Activated naive CD4-positive, alpha-beta T cell treated with anti-CD3 and anti-CD28 coated beads, Interleukin-2, amount 10 ng/mL, durations not matched to agents 7 days and 5 days (primary cell): ENCODE measurements at regions not wholly inside any gene's neighbourhood (a gene's known extent, or its start where the extent isn't known, plus 50 kb on each side); places are given as distances from the start of the nearest gene placed in this dataset.

Experiments used
- CTCF ChIA-PET: fragments of 350-600 bp; sonication (Branson Sonifier 250); formaldehyde crosslinking; loops from one replicate; lab custom pipeline; 2021; ENCODE audit warnings: antibody characterized with exemption; lab: Charles Lee
- DNase-seq: peaks from one replicate; pipeline ENCODE4 v3.0.0-alpha.2; 2020
- H3K27ac Mint-ChIP-seq: one replicate; pipeline ENCODE4 v1.8.0; 2021; ENCODE audit warnings: mild to moderate bottlenecking, moderate library complexity, mixed read lengths
- H3K27me3 Mint-ChIP-seq: one replicate; pipeline ENCODE4 v1.8.0; 2021; ENCODE audit warnings: mild to moderate bottlenecking, mixed read lengths
- H3K36me3 Mint-ChIP-seq: one replicate; pipeline ENCODE4 v1.8.0; 2021; ENCODE audit warnings: mixed read lengths
- H3K4me1 Mint-ChIP-seq: one replicate; pipeline ENCODE4 v1.8.0; 2021; ENCODE audit warnings: mixed read lengths
- H3K4me3 Mint-ChIP-seq: one replicate; pipeline ENCODE4 v1.8.0; 2021; ENCODE audit warnings: mild to moderate bottlenecking, moderate library complexity, mixed read lengths
- H3K9me3 Mint-ChIP-seq: one replicate; pipeline ENCODE4 v1.8.0; 2021; ENCODE audit warnings: mixed read lengths

GRCh38 chr2:240213476-240214421, 73.3 kb upstream of the OTOS start:
- no peaks in the 10 kb centered on the region for H3K9me3 Mint-ChIP-seq
- H3K27me3 Mint-ChIP-seq, result no peaks in the 10 kb centered on the region
- no peaks in the 10 kb centered on the region for H3K4me1 Mint-ChIP-seq
- H3K4me3 Mint-ChIP-seq, result no peak overlapping the region
- no peak overlapping the region for H3K27ac Mint-ChIP-seq
- no peaks in the 10 kb centered on the region for H3K36me3 Mint-ChIP-seq
- peak; percentile 13 for DNase-seq
- CTCF ChIA-PET, result interaction anchor here (1.4 kb wide), 1 partner anchor 20 kb away, joined by 3 read pairs; no protein-coding TSS in a partner anchor

- Mint-ChIP-seq H3K27me3 (peaks cover 5% of the 10 kb centered on the region), H3K4me1 (no peaks in the 10 kb centered on the region), H3K36me3 (no peaks in the 10 kb centered on the region), H3K9me3 (no peaks in the 10 kb centered on the region), H3K4me3 (no peak overlapping the region), H3K27ac (no peak overlapping the region)
- CTCF ChIA-PET, result interaction anchor here (1.4 kb wide), 1 partner anchor 18 kb away, joined by 3 read pairs; no protein-coding TSS in a partner anchor
- peak; percentile 18 for DNase-seq
Observed at GRCh38 chr2:240214790-240215675, 74.6 kb upstream of the OTOS start.

GRCh38 chr2:240215676-240216051, 75.2 kb upstream of the OTOS start:
- no peak overlapping the region for H3K27ac Mint-ChIP-seq
- CTCF ChIA-PET, result no interaction called here
- peak; percentile 13 for DNase-seq
- no peaks in the 10 kb centered on the region for H3K36me3 Mint-ChIP-seq
- H3K27me3 Mint-ChIP-seq, result peaks cover 5% of the 10 kb centered on the region
- no peaks in the 10 kb centered on the region for H3K9me3 Mint-ChIP-seq
- H3K4me3 Mint-ChIP-seq, result no peak overlapping the region
- no peaks in the 10 kb centered on the region for H3K4me1 Mint-ChIP-seq

GRCh38 chr2:240216167-240216566, 75.7 kb upstream of the OTOS start:
- no peaks in the 10 kb centered on the region for H3K36me3 Mint-ChIP-seq
- H3K4me1 Mint-ChIP-seq, result no peaks in the 10 kb centered on the region
- no peaks in the 10 kb centered on the region for H3K9me3 Mint-ChIP-seq
- H3K27ac Mint-ChIP-seq, result no peak overlapping the region
- CTCF ChIA-PET, result no interaction called here
- no peak overlapping the region for H3K4me3 Mint-ChIP-seq
- H3K27me3 Mint-ChIP-seq, result peaks cover 5% of the 10 kb centered on the region
- peak; percentile 13 for DNase-seq

- Mint-ChIP-seq H3K27me3 (peaks cover 10% of the 10 kb centered on the region), H3K27ac (no peak overlapping the region), H3K9me3 (no peaks in the 10 kb centered on the region), H3K36me3 (no peaks in the 10 kb centered on the region), H3K4me1 (no peaks in the 10 kb centered on the region), H3K4me3 (no peak overlapping the region)
- CTCF ChIA-PET, result no interaction called here
- DNase-seq, result peak; percentile 20
Observed at GRCh38 chr2:240217431-240218301, 77.2 kb upstream of the OTOS start.

- Mint-ChIP-seq H3K27ac (no peak overlapping the region), H3K4me3 (no peak overlapping the region), H3K36me3 (no peaks in the 10 kb centered on the region), H3K4me1 (no peaks in the 10 kb centered on the region), H3K27me3 (peaks cover 18% of the 10 kb centered on the region), H3K9me3 (no peaks in the 10 kb centered on the region)
- DNase-seq, result peak; percentile 11
- CTCF ChIA-PET, result no interaction called here
Observed at GRCh38 chr2:240219208-240219890, 78.9 kb upstream of the OTOS start.

- Mint-ChIP-seq H3K9me3 (no peaks in the 10 kb centered on the region), H3K36me3 (no peaks in the 10 kb centered on the region), H3K4me3 (no peak overlapping the region), H3K4me1 (no peaks in the 10 kb centered on the region), H3K27me3 (peaks cover 18% of the 10 kb centered on the region), H3K27ac (no peak overlapping the region)
- CTCF ChIA-PET, result interaction anchor here (0.7 kb wide), 1 partner anchor 13 kb away, joined by 3 read pairs; no protein-coding TSS in a partner anchor
- no peak for DNase-seq
Observed at GRCh38 chr2:240220371-240220770, 79.9 kb upstream of the OTOS start.

GRCh38 chr2:240223631-240224030, 83.2 kb upstream of the OTOS start:
- peaks cover 3% of the 10 kb centered on the region for H3K9me3 Mint-ChIP-seq
- H3K27me3 Mint-ChIP-seq, result peaks cover 18% of the 10 kb centered on the region
- H3K4me1 Mint-ChIP-seq, result no peaks in the 10 kb centered on the region
- CTCF ChIA-PET, result no interaction called here
- no peak overlapping the region for H3K4me3 Mint-ChIP-seq
- H3K36me3 Mint-ChIP-seq, result peaks cover 3% of the 10 kb centered on the region
- H3K27ac Mint-ChIP-seq, result no peak overlapping the region
- DNase-seq, result no peak

- CTCF ChIA-PET, result no interaction called here
- Mint-ChIP-seq H3K27me3 (peaks cover 15% of the 10 kb centered on the region), H3K4me1 (no peaks in the 10 kb centered on the region), H3K4me3 (no peak overlapping the region), H3K36me3 (peaks cover 3% of the 10 kb centered on the region), H3K9me3 (peaks cover 9% of the 10 kb centered on the region), H3K27ac (no peak overlapping the region)
- DNase-seq, result no peak
Observed at GRCh38 chr2:240224676-240225075, 84.2 kb upstream of the OTOS start.

GRCh38 chr2:240225131-240225530, 84.7 kb upstream of the OTOS start:
- Mint-ChIP-seq H3K36me3 (peaks cover 3% of the 10 kb centered on the region), H3K27me3 (peaks cover 14% of the 10 kb centered on the region), H3K4me1 (no peaks in the 10 kb centered on the region), H3K4me3 (no peak overlapping the region), H3K27ac (no peak overlapping the region), H3K9me3 (peaks cover 9% of the 10 kb centered on the region)
- CTCF ChIA-PET, result no interaction called here
- DNase-seq, result no peak

GRCh38 chr2:240225660-240226475, 85.4 kb upstream of the OTOS start:
- peaks cover 9% of the 10 kb centered on the region for H3K9me3 Mint-ChIP-seq
- no peaks in the 10 kb centered on the region for H3K4me1 Mint-ChIP-seq
- H3K27me3 Mint-ChIP-seq, result peaks cover 14% of the 10 kb centered on the region
- DNase-seq, result peak; percentile 20
- CTCF ChIA-PET, result no interaction called here
- no peak overlapping the region for H3K4me3 Mint-ChIP-seq
- peaks cover 3% of the 10 kb centered on the region for H3K36me3 Mint-ChIP-seq
- no peak overlapping the region for H3K27ac Mint-ChIP-seq

GRCh38 chr2:240226672-240227537, 86.4 kb upstream of the OTOS start:
- CTCF ChIA-PET, result no interaction called here
- DNase-seq, result no peak
- Mint-ChIP-seq H3K27me3 (peaks cover 16% of the 10 kb centered on the region), H3K27ac (no peak overlapping the region), H3K4me1 (no peaks in the 10 kb centered on the region), H3K36me3 (peaks cover 3% of the 10 kb centered on the region), H3K4me3 (no peak overlapping the region), H3K9me3 (peaks cover 9% of the 10 kb centered on the region)
